ENCODE measurements at regions not wholly inside any gene's neighbourhood (a gene's known extent, or its start where the extent isn't known, plus 50 kb on each side); places are given as distances from the start of the nearest gene placed in this dataset.

GRCh38 chr5:103990064-103990463, 427.5 kb upstream of the NUDT12 start:
- ChIA-PET POLR2A (no interaction called here), CTCF (no interaction called here)
- no peaks in the 10 kb centered on the region for H3K27me3 Mint-ChIP-seq
- no peaks in the 10 kb centered on the region for H3K79me2 ChIP-seq (ENCODE audit: control insufficient read depth, insufficient read depth, low read length)
- no peaks in the 10 kb centered on the region for H3K4me1 ChIP-seq (ENCODE audit: control insufficient read depth in 2 of 2, insufficient read depth in 2 of 2, low read length in 2 of 2)
- H4K20me1 ChIP-seq (ENCODE audit: control insufficient read depth, insufficient read depth, low read length, poor library complexity, severe bottlenecking) = no peaks in the 10 kb centered on the region
- no peak overlapping the region for H3K27ac ChIP-seq (ENCODE audit: low read length in 2 of 2)
- no peaks in the 10 kb centered on the region for H3K36me3 ChIP-seq (replicated peaks in 1 of 2; ENCODE audit: control extremely low read depth in 1 of 2, control insufficient read depth in 1 of 2, extremely low read depth in 1 of 2, insufficient read depth in 2 of 2, low read length in 1 of 2)
- no peaks in the 10 kb centered on the region for H3K9me3 Mint-ChIP-seq (ENCODE audit: insufficient read depth)
- WGBS (ENCODE audit: insufficient coverage) = 100% methylated on average over 1 of the region's 4 CpGs
- ATAC-seq (ENCODE audit: low read depth) (no peak), DNase-seq (no peak)
- peaks cover 0 to 1% (median 0%) of the 10 kb centered on the region in 3 donors for H3K9me3 ChIP-seq (ENCODE audit: control extremely low read depth in 1 of 3, control insufficient read depth in 2 of 3, insufficient read depth in 1 of 3, low read length in 2 of 3)
- H3K9ac ChIP-seq (ENCODE audit: low read length) = no peak overlapping the region
- no peak overlapping the region for H3K4me2 ChIP-seq (replicated peaks; ENCODE audit: low read depth, low read length, poor library complexity, severe bottlenecking)
- no peaks in the 10 kb centered on the region for H3K4me1 Mint-ChIP-seq
- no peak overlapping the region for H3K4me3 Mint-ChIP-seq
- no peak overlapping the region for H3K27ac Mint-ChIP-seq
- no peak overlapping the region for H3K4me3 ChIP-seq (ENCODE audit: control extremely low read depth in 1 of 5, extremely low read depth in 1 of 5, insufficient read depth in 1 of 5, low read depth in 2 of 5, low read length in 4 of 5)
- no peak for TF ChIP-seq EZH2 (IDR thresholded peaks at IDR 0.05; ENCODE audit: borderline replicate concordance, insufficient read depth, low read depth, low read length, poor library complexity, severe bottlenecking)
- TF ChIP-seq CTCF (IDR thresholded peaks at IDR 0.05) = no peak
- intact Hi-C loops (cut with micrococcal nuclease) = no loop called here
- no peak overlapping the region for H2AFZ ChIP-seq (ENCODE audit: insufficient read depth, low read depth, low read length, poor library complexity, severe bottlenecking)
- no peaks in the 10 kb centered on the region for H3K27me3 ChIP-seq (replicated peaks in 1 of 4; ENCODE audit: control extremely low read depth in 1 of 4, control insufficient read depth in 3 of 4, insufficient read depth in 4 of 4, low read length in 3 of 4)

- Mint-ChIP-seq H3K4me3 (no peak overlapping the region), H3K27me3 (no peaks in the 10 kb centered on the region), H3K27ac (no peak overlapping the region), H3K9me3 (ENCODE audit: insufficient read depth) (peaks cover 6% of the 10 kb centered on the region), H3K4me1 (no peaks in the 10 kb centered on the region)
- Histone ChIP-seq H4K20me1 (ENCODE audit: control insufficient read depth, insufficient read depth, low read length, poor library complexity, severe bottlenecking) (no peaks in the 10 kb centered on the region), H3K4me2 (replicated peaks; ENCODE audit: low read depth, low read length, poor library complexity, severe bottlenecking) (no peak overlapping the region), H3K36me3 (replicated peaks in 1 of 2; ENCODE audit: control extremely low read depth in 1 of 2, control insufficient read depth in 1 of 2, extremely low read depth in 1 of 2, insufficient read depth in 2 of 2, low read length in 1 of 2) (no peaks in the 10 kb centered on the region), H3K9me3 (ENCODE audit: control extremely low read depth in 1 of 3, control insufficient read depth in 2 of 3, insufficient read depth in 1 of 3, low read length in 2 of 3) (no peaks in the 10 kb centered on the region), H3K4me1 (ENCODE audit: control insufficient read depth in 2 of 2, insufficient read depth in 2 of 2, low read length in 2 of 2) (no peaks in the 10 kb centered on the region), H3K4me3 (ENCODE audit: control extremely low read depth in 1 of 5, extremely low read depth in 1 of 5, insufficient read depth in 1 of 5, low read depth in 2 of 5, low read length in 4 of 5) (no peak overlapping the region), H2AFZ (ENCODE audit: insufficient read depth, low read depth, low read length, poor library complexity, severe bottlenecking) (no peak overlapping the region), H3K27ac (ENCODE audit: low read length in 2 of 2) (no peak overlapping the region), H3K9ac (ENCODE audit: low read length) (no peak overlapping the region), H3K79me2 (ENCODE audit: control insufficient read depth, insufficient read depth, low read length) (no peaks in the 10 kb centered on the region), H3K27me3 (replicated peaks in 1 of 4; ENCODE audit: control extremely low read depth in 1 of 4, control insufficient read depth in 3 of 4, insufficient read depth in 4 of 4, low read length in 3 of 4) (no peaks in the 10 kb centered on the region)
- ChIA-PET POLR2A (no interaction called here), CTCF (no interaction called here)
- ATAC-seq (ENCODE audit: low read depth) (no peak), DNase-seq (no peak)
- WGBS (ENCODE audit: insufficient coverage) = no CpG with 5 or more reads among the region's 4 CpGs
- intact Hi-C loops (cut with micrococcal nuclease) = no loop called here
- TF ChIP-seq CTCF (IDR thresholded peaks at IDR 0.05) (no peak), EZH2 (IDR thresholded peaks at IDR 0.05; ENCODE audit: borderline replicate concordance, insufficient read depth, low read depth, low read length, poor library complexity, severe bottlenecking) (no peak)
These were observed 419.0 kb upstream of the NUDT12 start for GRCh38 chr5:103981592-103981991.
